ENCODE measurements at regions not wholly inside any gene's neighbourhood (a gene's known extent, or its start where the extent isn't known, plus 50 kb on each side); places are given as distances from the start of the nearest gene placed in this dataset.

- TF ChIP-seq CTCF (IDR thresholded peaks at IDR 0.05) (no peak), POLR2A (IDR thresholded peaks at IDR 0.05) (no peak), POLR2AphosphoS5 (IDR thresholded peaks at IDR 0.05) (no peak)
These were observed 66.5 kb upstream of the EEPD1 start for GRCh38 chr7:36086571-36086970.
